AG04450 (cell line): ENCODE measurements at regions not wholly inside any gene's neighbourhood (a gene's known extent, or its start where the extent isn't known, plus 50 kb on each side); places are given as distances from the start of the nearest gene placed in this dataset.

Experiments
- CTCF ChIA-PET: fragments of 300-600, 350-600 bp; formaldehyde crosslinking; extraction: SDS; loops from one replicate; lab custom pipeline; 2022; ENCODE audit warnings: antibody characterized with exemption, inconsistent platforms; lab: Charles Lee
- POLR2A ChIA-PET: fragments of 350-600 bp; formaldehyde crosslinking; extraction: SDS; loops from one replicate; lab custom pipeline; 2021; ENCODE audit warnings: antibody characterized with exemption, inconsistent platforms; lab: Yijun Ruan, JAX
- DNase-seq: peaks from one replicate; pipeline ENCODE4 v3.0.0-alpha.2; 2011; ENCODE audit warnings: low read depth, low spot score
- H3K27ac ChIP-seq: one replicate; pipeline ENCODE4 v1.5.1; 2012; ENCODE audit warnings: low read depth, low read length, control low read depth
- H3K27me3 ChIP-seq: one replicate; pipeline ENCODE4 v1.6.0; 2012; ENCODE audit warnings: low read length; ENCODE audit not compliant: control insufficient read depth, insufficient read depth
- H3K4me3 ChIP-seq: 2 replicates; pipeline ENCODE4 v1.5.1; 2011; ENCODE audit warnings: mild to moderate bottlenecking, low read depth, low read length, control low read depth
- H3K9me3 ChIP-seq: 2 replicates; pipeline ENCODE4 v1.5.1; 2012; ENCODE audit warnings: low read length; ENCODE audit not compliant: control insufficient read depth, insufficient read depth
- TF ChIP-seq, protein P1 (sequence below): IDR thresholded peaks from 2 replicates; pipeline ENCODE4 v1.5.1; 2011; ENCODE audit warnings: low read depth, low read length, control low read depth, inconsistent platforms

DNA sequence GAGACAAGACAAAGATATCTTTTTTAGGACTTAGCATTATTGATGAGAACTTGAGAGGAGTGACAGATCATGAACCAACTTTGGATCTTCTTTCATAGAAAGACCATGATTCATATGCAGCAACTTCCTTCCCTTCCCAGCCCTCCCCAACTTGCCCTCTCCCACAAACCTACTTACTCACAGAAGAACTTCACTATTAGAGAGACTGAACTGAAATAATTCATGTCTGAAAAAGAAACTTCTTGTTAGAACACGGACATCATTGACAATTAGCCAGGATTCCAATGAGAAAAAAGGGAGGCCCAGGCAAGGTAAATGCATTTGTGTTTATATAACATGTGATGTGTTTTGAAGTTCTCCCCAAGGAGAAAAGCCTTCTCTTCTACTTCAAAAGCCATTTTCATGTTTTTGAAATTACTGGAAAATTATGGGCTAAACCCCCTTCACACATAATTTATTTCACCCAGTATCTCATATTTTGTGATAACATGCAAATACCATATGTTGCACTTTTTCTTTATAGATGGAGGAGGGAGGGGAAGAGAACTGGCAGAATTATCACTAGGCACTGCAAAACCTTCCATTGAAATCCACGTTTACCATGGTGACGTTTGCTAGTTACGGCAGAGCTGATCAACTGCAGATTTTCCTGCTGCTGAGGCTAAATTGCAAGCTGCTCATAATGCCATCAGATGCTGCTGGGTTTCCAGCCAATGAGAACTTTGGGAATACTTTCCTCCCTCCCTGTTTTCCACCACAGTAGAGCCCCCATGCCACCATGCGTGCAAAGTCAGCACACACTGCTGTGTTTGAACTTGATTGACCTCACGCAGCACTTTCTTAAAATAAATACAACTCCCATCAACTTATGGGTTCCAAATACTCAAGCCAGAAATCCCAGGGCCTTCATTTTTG lies 294.7 kb downstream of the MEIS1 start:
- no peak overlapping the region for H3K4me3 ChIP-seq
- DNase-seq = no peak
- no peaks in the 10 kb centered on the region for H3K9me3 ChIP-seq
- CTCF ChIA-PET = no interaction called here
- H3K27ac ChIP-seq = no peak overlapping the region
- TF ChIP-seq, protein P1, sequence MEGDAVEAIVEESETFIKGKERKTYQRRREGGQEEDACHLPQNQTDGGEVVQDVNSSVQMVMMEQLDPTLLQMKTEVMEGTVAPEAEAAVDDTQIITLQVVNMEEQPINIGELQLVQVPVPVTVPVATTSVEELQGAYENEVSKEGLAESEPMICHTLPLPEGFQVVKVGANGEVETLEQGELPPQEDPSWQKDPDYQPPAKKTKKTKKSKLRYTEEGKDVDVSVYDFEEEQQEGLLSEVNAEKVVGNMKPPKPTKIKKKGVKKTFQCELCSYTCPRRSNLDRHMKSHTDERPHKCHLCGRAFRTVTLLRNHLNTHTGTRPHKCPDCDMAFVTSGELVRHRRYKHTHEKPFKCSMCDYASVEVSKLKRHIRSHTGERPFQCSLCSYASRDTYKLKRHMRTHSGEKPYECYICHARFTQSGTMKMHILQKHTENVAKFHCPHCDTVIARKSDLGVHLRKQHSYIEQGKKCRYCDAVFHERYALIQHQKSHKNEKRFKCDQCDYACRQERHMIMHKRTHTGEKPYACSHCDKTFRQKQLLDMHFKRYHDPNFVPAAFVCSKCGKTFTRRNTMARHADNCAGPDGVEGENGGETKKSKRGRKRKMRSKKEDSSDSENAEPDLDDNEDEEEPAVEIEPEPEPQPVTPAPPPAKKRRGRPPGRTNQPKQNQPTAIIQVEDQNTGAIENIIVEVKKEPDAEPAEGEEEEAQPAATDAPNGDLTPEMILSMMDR = no peak
- H3K27me3 ChIP-seq = no peaks in the 10 kb centered on the region
- POLR2A ChIA-PET = interaction anchor here (0.5 kb wide), 1 partner anchor 1234 kb away, joined by 4 read pairs; no protein-coding TSS in a partner anchor

GRCh38 chr2:66730441-66730840 lies 295.5 kb downstream of the MEIS1 start:
- Histone ChIP-seq H3K27ac (no peak overlapping the region), H3K27me3 (no peaks in the 10 kb centered on the region), H3K4me3 (no peak overlapping the region), H3K9me3 (no peaks in the 10 kb centered on the region)
- TF ChIP-seq, protein P1 = no peak
- ChIA-PET CTCF (no interaction called here), POLR2A (interaction anchor here (0.5 kb wide), 1 partner anchor 1233 kb away, joined by 4 read pairs; no protein-coding TSS in a partner anchor)
- no peak for DNase-seq

- POLR2A ChIA-PET = no interaction called here
- CTCF ChIA-PET = no interaction called here
- H3K4me3 ChIP-seq = no peak overlapping the region
- TF ChIP-seq, protein P1 = no peak
- no peaks in the 10 kb centered on the region for H3K27me3 ChIP-seq
- no peak for DNase-seq
- H3K9me3 ChIP-seq = no peaks in the 10 kb centered on the region
- no peak overlapping the region for H3K27ac ChIP-seq
These were observed 298.6 kb downstream of the MEIS1 start for GRCh38 chr2:66733364-66733999.

- TF ChIP-seq, protein P1 = no peak
- DNase-seq = no peak
- H3K4me3 ChIP-seq = no peak overlapping the region
- no peaks in the 10 kb centered on the region for H3K9me3 ChIP-seq
- POLR2A ChIA-PET = no interaction called here
- no peak overlapping the region for H3K27ac ChIP-seq
- no peaks in the 10 kb centered on the region for H3K27me3 ChIP-seq
- CTCF ChIA-PET = no interaction called here
These were observed 314.0 kb downstream of the MEIS1 start for GRCh38 chr2:66748939-66749338.

DNA sequence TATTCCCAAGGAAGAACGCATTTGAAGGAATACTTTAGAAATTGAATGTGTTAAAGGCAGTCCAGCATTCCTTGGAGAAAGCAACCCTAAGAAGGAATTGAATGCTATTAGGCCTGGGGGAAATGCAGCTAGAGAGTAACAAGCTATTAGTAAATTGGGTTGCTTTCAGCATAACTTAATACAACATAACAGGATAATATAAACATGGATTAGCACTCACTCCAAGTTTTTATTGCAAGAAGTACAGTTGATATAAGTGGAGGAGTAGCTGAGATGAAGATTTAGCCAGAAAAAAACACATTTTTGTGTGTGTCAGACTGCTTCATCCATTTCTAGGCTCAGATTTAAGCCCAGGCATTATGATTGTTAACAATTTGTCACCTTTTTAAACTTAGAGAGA lies 314.6 kb downstream of the MEIS1 start:
- Histone ChIP-seq H3K4me3 (no peak overlapping the region), H3K9me3 (no peaks in the 10 kb centered on the region), H3K27ac (no peak overlapping the region), H3K27me3 (no peaks in the 10 kb centered on the region)
- POLR2A ChIA-PET = no interaction called here
- CTCF ChIA-PET = no interaction called here
- DNase-seq = no peak
- TF ChIP-seq, protein P1 = no peak
